ENCODE measurements at regions not wholly inside any gene's neighbourhood (a gene's known extent, or its start where the extent isn't known, plus 50 kb on each side); places are given as distances from the start of the nearest gene placed in this dataset.

DNA sequence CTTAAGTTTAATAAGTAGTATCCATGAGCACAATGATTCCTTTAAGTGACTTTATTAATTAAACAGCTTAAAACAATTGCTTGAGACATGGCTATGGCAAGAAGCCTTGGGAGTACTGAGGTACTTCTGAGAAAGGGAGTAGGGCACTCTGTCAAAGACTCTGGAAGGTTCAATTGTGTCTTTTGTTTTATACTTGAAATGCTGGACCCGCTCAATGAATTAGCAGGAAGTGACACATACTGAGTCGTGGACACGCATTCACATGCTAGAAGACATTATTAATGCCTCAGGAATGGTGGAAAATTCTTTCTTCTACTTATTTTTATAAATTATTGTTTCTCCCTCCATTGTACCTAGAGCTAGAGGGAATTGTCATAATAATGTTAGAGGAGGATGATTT lies 347.3 kb upstream of the ZNF608 start:
- Histone ChIP-seq H3K27me3 (ENCODE audit: control insufficient read depth in 1 of 2, insufficient read depth in 2 of 2, low read length in 2 of 2) (no peaks in the 10 kb centered on the region), H3K9me3 (ENCODE audit: control insufficient read depth in 2 of 2, insufficient read depth in 1 of 2, low read depth in 1 of 2, low read length in 1 of 2) (no peaks in the 10 kb centered on the region), H3K27ac (ENCODE audit: low read depth in 2 of 2, low read length in 1 of 2) (no peak overlapping the region), H3K4me1 (ENCODE audit: control insufficient read depth in 2 of 2, insufficient read depth in 2 of 2, low read length in 1 of 2) (no peaks in the 10 kb centered on the region), H3K4me3 (ENCODE audit: low read depth in 1 of 2, low read length in 2 of 2) (no peak overlapping the region), H3K36me3 (ENCODE audit: control insufficient read depth in 2 of 2, insufficient read depth in 2 of 2, low read length in 1 of 2) (no peaks in the 10 kb centered on the region)
- WGBS, 2 donors, result 48 to 71% methylated on average over 3 of the region's 3 CpGs

DNA sequence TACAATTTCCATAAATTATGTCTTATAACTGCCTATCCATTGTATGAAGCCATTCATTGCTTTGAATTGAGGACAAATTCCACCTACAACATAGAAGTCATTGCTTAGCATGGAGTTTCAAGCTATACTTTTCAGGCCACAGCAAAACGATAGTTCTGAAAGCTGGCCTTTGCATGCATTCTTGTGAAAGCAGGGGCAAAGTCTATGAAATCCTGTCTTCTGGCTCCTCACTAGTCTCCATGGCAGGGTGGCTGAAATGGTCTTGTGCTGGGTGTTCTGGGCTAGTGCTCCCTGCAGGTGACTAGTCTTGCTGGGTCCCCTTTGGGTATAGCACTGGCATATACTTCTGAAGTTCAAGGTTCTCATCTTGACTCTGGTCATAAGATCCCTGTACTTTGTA lies 353.9 kb upstream of the ZNF608 start:
- Histone ChIP-seq H3K9me3 (ENCODE audit: control insufficient read depth in 2 of 2, insufficient read depth in 1 of 2, low read depth in 1 of 2, low read length in 1 of 2) (no peaks in the 10 kb centered on the region), H3K4me1 (ENCODE audit: control insufficient read depth in 2 of 2, insufficient read depth in 2 of 2, low read length in 1 of 2) (no peaks in the 10 kb centered on the region), H3K27me3 (ENCODE audit: control insufficient read depth in 1 of 2, insufficient read depth in 2 of 2, low read length in 2 of 2) (no peaks in the 10 kb centered on the region), H3K36me3 (ENCODE audit: control insufficient read depth in 2 of 2, insufficient read depth in 2 of 2, low read length in 1 of 2) (no peaks in the 10 kb centered on the region), H3K4me3 (ENCODE audit: low read depth in 1 of 2, low read length in 2 of 2) (no peak overlapping the region), H3K27ac (ENCODE audit: low read depth in 2 of 2, low read length in 1 of 2) (no peak overlapping the region)
- WGBS, 2 donors, result 94 to 95% methylated on average over 1 of the region's 1 CpG

DNA sequence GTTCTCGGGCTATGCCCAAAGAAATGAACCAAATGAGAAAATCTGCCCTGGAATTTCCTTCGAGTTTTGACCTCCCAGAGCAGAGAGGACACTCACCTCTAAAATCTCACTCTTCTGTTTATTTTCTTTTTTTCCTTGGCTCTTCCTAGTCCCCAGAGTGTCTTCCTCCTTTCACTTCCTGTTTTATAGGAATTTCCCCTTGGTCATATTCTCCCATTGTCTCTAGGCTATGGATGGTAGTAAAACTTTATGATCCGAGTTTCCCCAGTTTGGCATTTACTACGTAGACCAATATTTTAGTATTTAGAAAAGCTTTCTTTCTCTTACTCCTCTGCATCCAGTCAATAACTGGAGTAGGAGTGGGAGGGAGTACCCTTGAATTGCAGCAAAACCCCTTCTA lies 354.5 kb upstream of the ZNF608 start:
- Histone ChIP-seq H3K27ac (ENCODE audit: low read depth in 2 of 2, low read length in 1 of 2) (no peak overlapping the region), H3K4me1 (ENCODE audit: control insufficient read depth in 2 of 2, insufficient read depth in 2 of 2, low read length in 1 of 2) (no peaks in the 10 kb centered on the region), H3K4me3 (ENCODE audit: low read depth in 1 of 2, low read length in 2 of 2) (no peak overlapping the region), H3K36me3 (ENCODE audit: control insufficient read depth in 2 of 2, insufficient read depth in 2 of 2, low read length in 1 of 2) (no peaks in the 10 kb centered on the region), H3K9me3 (ENCODE audit: control insufficient read depth in 2 of 2, insufficient read depth in 1 of 2, low read depth in 1 of 2, low read length in 1 of 2) (no peaks in the 10 kb centered on the region), H3K27me3 (ENCODE audit: control insufficient read depth in 1 of 2, insufficient read depth in 2 of 2, low read length in 2 of 2) (no peaks in the 10 kb centered on the region)
- WGBS, 2 donors, result 81 to 86% methylated on average over 4 of the region's 4 CpGs

DNA sequence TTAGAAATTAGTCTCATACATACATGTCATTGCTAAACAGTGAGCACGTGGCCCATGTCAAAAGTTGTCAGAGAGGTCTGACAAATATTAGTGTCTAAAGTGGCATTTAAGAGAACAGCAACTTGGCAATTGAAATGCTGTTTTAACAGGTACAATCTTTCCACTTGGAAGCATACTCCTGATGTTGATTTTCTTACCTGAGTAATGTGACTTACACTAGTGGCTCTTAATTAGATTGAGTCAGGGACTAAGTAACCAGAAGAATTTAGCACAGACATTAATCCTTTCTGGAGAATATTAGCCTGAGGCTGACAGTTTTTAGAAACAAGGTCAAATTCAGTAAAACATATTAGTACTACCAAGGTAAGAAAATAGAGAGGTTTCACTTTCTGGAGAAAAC lies 357.0 kb upstream of the ZNF608 start:
- Histone ChIP-seq H3K4me1 (ENCODE audit: control insufficient read depth in 2 of 2, insufficient read depth in 2 of 2, low read length in 1 of 2) (no peaks in the 10 kb centered on the region), H3K4me3 (ENCODE audit: low read depth in 1 of 2, low read length in 2 of 2) (no peak overlapping the region), H3K27me3 (ENCODE audit: control insufficient read depth in 1 of 2, insufficient read depth in 2 of 2, low read length in 2 of 2) (no peaks in the 10 kb centered on the region), H3K36me3 (ENCODE audit: control insufficient read depth in 2 of 2, insufficient read depth in 2 of 2, low read length in 1 of 2) (no peaks in the 10 kb centered on the region), H3K9me3 (ENCODE audit: control insufficient read depth in 2 of 2, insufficient read depth in 1 of 2, low read depth in 1 of 2, low read length in 1 of 2) (no peaks in the 10 kb centered on the region), H3K27ac (ENCODE audit: low read depth in 2 of 2, low read length in 1 of 2) (no peak overlapping the region)
- 51 to 53% methylated on average over 1 of the region's 1 CpG for WGBS, 2 donors

DNA sequence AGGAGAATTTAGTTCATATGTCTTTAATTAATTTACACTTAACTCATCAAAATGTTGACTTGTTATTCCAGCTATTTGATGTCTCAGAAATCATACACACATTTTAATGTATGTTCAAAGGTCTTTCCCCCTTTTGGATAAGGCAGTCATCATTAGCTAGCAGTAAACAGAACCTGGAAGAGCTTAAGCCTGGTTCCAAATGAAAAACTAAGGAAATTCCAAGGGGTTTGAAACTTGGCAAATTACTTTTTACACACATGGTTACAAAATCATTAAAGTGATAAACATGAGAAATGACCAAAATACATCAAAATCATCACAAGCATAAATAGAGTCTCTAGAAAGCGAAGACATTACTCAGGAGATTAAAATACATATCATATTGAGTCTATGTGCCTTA lies 359.8 kb upstream of the ZNF608 start:
- no peaks in the 10 kb centered on the region for H3K27me3 ChIP-seq (ENCODE audit: control insufficient read depth in 1 of 2, insufficient read depth in 2 of 2, low read length in 2 of 2)
- no peaks in the 10 kb centered on the region for H3K9me3 ChIP-seq (ENCODE audit: control insufficient read depth in 2 of 2, insufficient read depth in 1 of 2, low read depth in 1 of 2, low read length in 1 of 2)
- no peak overlapping the region for H3K27ac ChIP-seq (ENCODE audit: low read depth in 2 of 2, low read length in 1 of 2)
- WGBS, 2 donors, result 86% methylated on average over 1 of the region's 1 CpG
- no peaks in the 10 kb centered on the region for H3K36me3 ChIP-seq (ENCODE audit: control insufficient read depth in 2 of 2, insufficient read depth in 2 of 2, low read length in 1 of 2)
- H3K4me1 ChIP-seq (ENCODE audit: control insufficient read depth in 2 of 2, insufficient read depth in 2 of 2, low read length in 1 of 2), result no peaks in the 10 kb centered on the region
- H3K4me3 ChIP-seq (ENCODE audit: low read depth in 1 of 2, low read length in 2 of 2), result no peak overlapping the region

DNA sequence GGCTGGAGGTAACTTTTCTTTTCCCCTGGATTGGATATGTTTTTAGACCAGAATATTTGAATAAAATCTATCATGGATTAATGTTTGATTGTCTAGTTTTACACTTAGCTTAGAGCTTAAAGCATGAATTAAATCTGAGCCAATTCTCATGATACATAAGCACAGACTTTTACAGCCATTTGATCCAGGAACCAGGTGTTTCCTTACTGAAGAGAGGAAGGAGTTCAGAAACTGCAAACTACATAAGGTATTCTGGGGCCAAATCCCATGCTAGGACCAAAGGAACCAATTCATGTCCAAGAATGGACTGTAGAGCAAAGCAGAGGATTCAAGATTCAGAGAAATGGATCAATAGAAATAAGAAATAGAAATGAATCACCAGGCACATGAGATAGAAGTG lies 360.4 kb upstream of the ZNF608 start:
- no peaks in the 10 kb centered on the region for H3K36me3 ChIP-seq (ENCODE audit: control insufficient read depth in 2 of 2, insufficient read depth in 2 of 2, low read length in 1 of 2)
- H3K27ac ChIP-seq (ENCODE audit: low read depth in 2 of 2, low read length in 1 of 2), result no peak overlapping the region
- H3K9me3 ChIP-seq (ENCODE audit: control insufficient read depth in 2 of 2, insufficient read depth in 1 of 2, low read depth in 1 of 2, low read length in 1 of 2), result no peaks in the 10 kb centered on the region
- H3K27me3 ChIP-seq (ENCODE audit: control insufficient read depth in 1 of 2, insufficient read depth in 2 of 2, low read length in 2 of 2), result no peaks in the 10 kb centered on the region
- no peak overlapping the region for H3K4me3 ChIP-seq (ENCODE audit: low read depth in 1 of 2, low read length in 2 of 2)
- H3K4me1 ChIP-seq (ENCODE audit: control insufficient read depth in 2 of 2, insufficient read depth in 2 of 2, low read length in 1 of 2), result no peaks in the 10 kb centered on the region

DNA sequence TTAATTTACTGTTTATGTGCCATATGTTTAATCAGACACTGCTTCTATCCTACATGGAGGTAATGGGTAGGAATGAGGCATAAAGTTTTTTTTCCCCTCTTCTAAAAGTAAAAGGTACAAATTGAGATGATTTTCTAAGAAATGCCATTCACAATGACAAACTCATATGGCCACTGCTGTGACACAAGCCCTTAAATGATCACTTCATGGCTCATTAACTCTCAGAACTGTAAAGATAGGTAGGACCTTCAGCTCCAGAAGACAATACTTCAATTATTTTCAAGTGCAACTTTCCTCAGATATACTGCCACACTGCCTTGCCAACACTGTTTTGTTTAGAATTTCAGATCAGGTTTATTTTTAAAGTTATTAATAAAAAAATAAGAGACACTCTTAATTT lies 362.9 kb upstream of the ZNF608 start:
- H3K4me1 ChIP-seq (ENCODE audit: control insufficient read depth in 2 of 2, insufficient read depth in 2 of 2, low read length in 1 of 2), result no peaks in the 10 kb centered on the region
- no peak overlapping the region for H3K4me3 ChIP-seq (ENCODE audit: low read depth in 1 of 2, low read length in 2 of 2)
- H3K27me3 ChIP-seq (ENCODE audit: control insufficient read depth in 1 of 2, insufficient read depth in 2 of 2, low read length in 2 of 2), result no peaks in the 10 kb centered on the region
- H3K9me3 ChIP-seq (ENCODE audit: control insufficient read depth in 2 of 2, insufficient read depth in 1 of 2, low read depth in 1 of 2, low read length in 1 of 2), result no peaks in the 10 kb centered on the region
- no peaks in the 10 kb centered on the region for H3K36me3 ChIP-seq (ENCODE audit: control insufficient read depth in 2 of 2, insufficient read depth in 2 of 2, low read length in 1 of 2)
- no peak overlapping the region for H3K27ac ChIP-seq (ENCODE audit: low read depth in 2 of 2, low read length in 1 of 2)

DNA sequence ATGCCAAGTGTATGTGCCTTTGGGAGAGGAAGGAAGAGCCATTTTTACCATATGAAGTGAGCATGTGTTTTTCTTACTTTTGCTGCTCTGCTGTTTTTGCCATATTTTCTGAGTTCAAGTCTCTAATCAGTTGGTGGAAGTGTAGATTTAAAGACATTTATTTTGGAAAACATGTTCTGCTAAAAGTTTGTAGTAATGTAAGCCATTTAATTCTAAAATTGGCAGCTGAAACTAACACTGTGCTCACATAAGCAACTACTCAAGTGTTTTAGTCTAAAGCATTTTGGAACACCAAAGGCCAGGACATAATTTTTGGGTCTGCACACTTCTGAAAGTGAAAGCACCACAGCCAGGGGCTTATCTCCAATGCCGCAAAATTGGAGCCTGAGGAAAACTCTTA lies 363.4 kb upstream of the ZNF608 start:
- H3K9me3 ChIP-seq (ENCODE audit: control insufficient read depth in 2 of 2, insufficient read depth in 1 of 2, low read depth in 1 of 2, low read length in 1 of 2), result no peaks in the 10 kb centered on the region
- no peaks in the 10 kb centered on the region for H3K36me3 ChIP-seq (ENCODE audit: control insufficient read depth in 2 of 2, insufficient read depth in 2 of 2, low read length in 1 of 2)
- H3K4me1 ChIP-seq (ENCODE audit: control insufficient read depth in 2 of 2, insufficient read depth in 2 of 2, low read length in 1 of 2), result no peaks in the 10 kb centered on the region
- no peak overlapping the region for H3K27ac ChIP-seq (ENCODE audit: low read depth in 2 of 2, low read length in 1 of 2)
- no peak overlapping the region for H3K4me3 ChIP-seq (ENCODE audit: low read depth in 1 of 2, low read length in 2 of 2)
- WGBS, 2 donors, result 76 to 86% methylated on average over 1 of the region's 1 CpG
- no peaks in the 10 kb centered on the region for H3K27me3 ChIP-seq (ENCODE audit: control insufficient read depth in 1 of 2, insufficient read depth in 2 of 2, low read length in 2 of 2)

DNA sequence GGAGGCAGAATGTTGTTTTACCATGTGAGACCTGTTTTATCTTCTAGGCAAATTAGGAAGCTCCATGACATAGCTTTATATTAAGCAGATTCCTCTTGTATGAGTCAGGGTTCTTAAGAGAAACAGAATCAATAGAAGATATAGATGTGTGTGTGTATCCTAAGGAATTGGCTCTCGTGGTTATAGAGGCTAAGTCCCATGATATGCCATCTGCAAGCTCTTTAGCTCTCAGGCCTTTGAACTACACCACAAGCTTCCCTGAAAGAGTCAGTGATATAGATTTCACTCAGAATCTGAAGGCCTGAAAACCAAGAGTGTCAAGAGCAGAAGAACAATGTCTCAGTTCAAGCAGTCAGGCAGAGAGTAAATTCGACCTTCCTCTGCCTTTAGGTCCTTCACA lies 365.8 kb upstream of the ZNF608 start:
- Histone ChIP-seq H3K27me3 (ENCODE audit: control insufficient read depth in 1 of 2, insufficient read depth in 2 of 2, low read length in 2 of 2) (no peaks in the 10 kb centered on the region), H3K36me3 (ENCODE audit: control insufficient read depth in 2 of 2, insufficient read depth in 2 of 2, low read length in 1 of 2) (no peaks in the 10 kb centered on the region), H3K27ac (ENCODE audit: low read depth in 2 of 2, low read length in 1 of 2) (no peak overlapping the region), H3K4me3 (ENCODE audit: low read depth in 1 of 2, low read length in 2 of 2) (no peak overlapping the region), H3K9me3 (ENCODE audit: control insufficient read depth in 2 of 2, insufficient read depth in 1 of 2, low read depth in 1 of 2, low read length in 1 of 2) (no peaks in the 10 kb centered on the region), H3K4me1 (ENCODE audit: control insufficient read depth in 2 of 2, insufficient read depth in 2 of 2, low read length in 1 of 2) (no peaks in the 10 kb centered on the region)
- WGBS, 2 donors, result 75 to 80% methylated on average over 2 of the region's 2 CpGs

DNA sequence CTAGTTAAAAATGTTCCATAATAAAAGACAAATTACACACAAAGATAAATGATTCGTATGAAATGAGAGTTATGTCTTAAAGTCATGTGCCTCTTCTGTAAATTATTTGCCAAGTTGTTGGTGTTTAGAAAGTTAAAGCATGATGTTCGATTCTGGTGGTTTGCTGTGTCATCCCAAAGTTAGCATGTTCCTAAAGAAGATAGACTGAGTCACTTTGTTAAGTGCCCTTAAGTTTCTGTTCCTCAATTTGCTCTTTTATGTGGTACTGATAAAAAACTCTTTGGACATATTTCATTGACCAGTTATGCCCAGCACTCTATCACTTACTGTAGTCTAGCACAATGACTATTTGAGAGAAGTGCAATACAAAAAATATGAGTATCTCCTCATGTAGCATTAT lies 366.9 kb upstream of the ZNF608 start:
- H3K4me1 ChIP-seq (ENCODE audit: control insufficient read depth in 2 of 2, insufficient read depth in 2 of 2, low read length in 1 of 2), result no peaks in the 10 kb centered on the region
- no peaks in the 10 kb centered on the region for H3K36me3 ChIP-seq (ENCODE audit: control insufficient read depth in 2 of 2, insufficient read depth in 2 of 2, low read length in 1 of 2)
- WGBS, 2 donors, result 66 to 82% methylated on average over 2 of the region's 2 CpGs
- no peaks in the 10 kb centered on the region for H3K9me3 ChIP-seq (ENCODE audit: control insufficient read depth in 2 of 2, insufficient read depth in 1 of 2, low read depth in 1 of 2, low read length in 1 of 2)
- no peak overlapping the region for H3K27ac ChIP-seq (ENCODE audit: low read depth in 2 of 2, low read length in 1 of 2)
- no peak overlapping the region for H3K4me3 ChIP-seq (ENCODE audit: low read depth in 1 of 2, low read length in 2 of 2)
- H3K27me3 ChIP-seq (ENCODE audit: control insufficient read depth in 1 of 2, insufficient read depth in 2 of 2, low read length in 2 of 2), result no peaks in the 10 kb centered on the region

DNA sequence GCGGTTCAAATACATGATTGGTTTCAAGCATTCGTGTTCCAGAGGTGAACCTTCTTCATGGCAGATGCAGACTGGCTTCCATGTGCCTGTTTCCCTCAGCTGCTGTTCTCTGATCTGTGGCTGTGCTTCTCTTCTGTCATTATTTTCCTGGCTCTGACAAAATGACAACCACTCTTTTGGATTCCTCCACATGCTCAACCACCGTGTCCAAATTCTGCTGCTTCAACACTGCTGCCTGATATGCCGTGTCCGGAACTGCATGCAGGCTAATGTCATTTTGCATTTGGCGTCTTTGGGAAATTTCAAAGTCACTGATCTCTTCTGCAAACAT lies 368.7 kb upstream of the ZNF608 start:
- H3K4me1 ChIP-seq (ENCODE audit: control insufficient read depth in 2 of 2, insufficient read depth in 2 of 2, low read length in 1 of 2), result no peaks in the 10 kb centered on the region
- H3K27me3 ChIP-seq (ENCODE audit: control insufficient read depth in 1 of 2, insufficient read depth in 2 of 2, low read length in 2 of 2), result no peaks in the 10 kb centered on the region
- no peaks in the 10 kb centered on the region for H3K36me3 ChIP-seq (ENCODE audit: control insufficient read depth in 2 of 2, insufficient read depth in 2 of 2, low read length in 1 of 2)
- no peak overlapping the region for H3K4me3 ChIP-seq (ENCODE audit: low read depth in 1 of 2, low read length in 2 of 2)
- 86 to 90% methylated on average over 6 of the region's 6 CpGs for WGBS, 2 donors
- H3K9me3 ChIP-seq (ENCODE audit: control insufficient read depth in 2 of 2, insufficient read depth in 1 of 2, low read depth in 1 of 2, low read length in 1 of 2), result no peaks in the 10 kb centered on the region
- no peak overlapping the region for H3K27ac ChIP-seq (ENCODE audit: low read depth in 2 of 2, low read length in 1 of 2)

Data from esophagus (tissue), 2 donors.